Astrocyte (in vitro differentiated cells and primary cell): ENCODE measurements at regions not wholly inside any gene's neighbourhood (a gene's known extent, or its start where the extent isn't known, plus 50 kb on each side); places are given as distances from the start of the nearest gene placed in this dataset.

Experiments
- DNase-seq: peaks from one replicate; pipeline ENCODE4 v3.0.0-alpha.2; 2010; ENCODE audit warnings: low read depth
- FAIRE-seq: peaks from 2 replicates; lab custom pipeline; 2011; peaks lifted over from hg19 to GRCh38; lab: Jason Lieb, UNC
- H2AFZ ChIP-seq: 2 replicates; pipeline ENCODE4 v1.6.0; 2012; ENCODE audit warnings: low read depth, low read length, inconsistent platforms
- H3K27ac ChIP-seq: 2 replicates; pipeline ENCODE4 v1.5.1; 2011; ENCODE audit warnings: low read depth, low read length, inconsistent platforms
- H3K27me3 ChIP-seq: 2 replicates; pipeline ENCODE4 v1.6.0; 2011; ENCODE audit warnings: low read length, inconsistent platforms; ENCODE audit not compliant: insufficient read depth
- H3K36me3 ChIP-seq: 2 replicates; pipeline ENCODE4 v1.5.1; 2011; ENCODE audit warnings: low read length, inconsistent platforms; ENCODE audit not compliant: insufficient read depth
- H3K4me1 ChIP-seq: 2 replicates; pipeline ENCODE4 v1.5.1; 2011; ENCODE audit warnings: low read length, inconsistent platforms; ENCODE audit not compliant: insufficient read depth
- H3K4me2 ChIP-seq: 2 replicates; pipeline ENCODE4 v1.6.0; 2012; ENCODE audit warnings: low read length, inconsistent platforms
- H3K4me3 ChIP-seq: 2 replicates; pipeline ENCODE4 v1.5.1; 2011; ENCODE audit warnings: low read depth, mild to moderate bottlenecking, low read length, inconsistent platforms; ENCODE audit not compliant: insufficient read depth
- H3K79me2 ChIP-seq: 2 replicates; pipeline ENCODE4 v1.6.0; 2012; ENCODE audit warnings: mild to moderate bottlenecking, low read length, inconsistent platforms; ENCODE audit not compliant: insufficient read depth
- H3K9ac ChIP-seq: 2 replicates; pipeline ENCODE4 v1.6.0; 2012; ENCODE audit warnings: mild to moderate bottlenecking, low read length, inconsistent platforms
- H3K9me3 ChIP-seq: 2 replicates; pipeline ENCODE4 v1.5.1; 2012; ENCODE audit warnings: low read depth, mild to moderate bottlenecking, low read length, inconsistent platforms; ENCODE audit not compliant: insufficient read depth
- H4K20me1 ChIP-seq: 2 replicates; pipeline ENCODE4 v1.6.0; 2012; ENCODE audit warnings: low read length, inconsistent platforms; ENCODE audit not compliant: insufficient read depth
- H3K27ac Mint-ChIP-seq: one replicate; pipeline ENCODE4 v1.8.0; 2021; ENCODE audit warnings: mild to moderate bottlenecking, mixed read lengths; ENCODE audit not compliant: unreplicated experiment
- H3K27me3 Mint-ChIP-seq: one replicate; pipeline ENCODE4 v1.8.0; 2021; ENCODE audit warnings: low read depth, mixed read lengths; ENCODE audit not compliant: unreplicated experiment
- H3K36me3 Mint-ChIP-seq: one replicate; pipeline ENCODE4 v1.8.0; 2021; ENCODE audit warnings: low read depth, mixed read lengths; ENCODE audit not compliant: unreplicated experiment
- H3K4me1 Mint-ChIP-seq: one replicate; pipeline ENCODE4 v1.8.0; 2021; ENCODE audit warnings: low read depth, mixed read lengths; ENCODE audit not compliant: unreplicated experiment
- H3K4me3 Mint-ChIP-seq: one replicate; pipeline ENCODE4 v1.8.0; 2021; ENCODE audit warnings: mild to moderate bottlenecking, moderate library complexity, mixed read lengths; ENCODE audit not compliant: unreplicated experiment
- H3K9me3 Mint-ChIP-seq: one replicate; pipeline ENCODE4 v1.8.0; 2021; ENCODE audit warnings: mild to moderate bottlenecking, mixed read lengths; ENCODE audit not compliant: unreplicated experiment
- EZH2 ChIP-seq: IDR thresholded peaks from 2 replicates; pipeline ENCODE4 v1.6.1; 2012; ENCODE audit warnings: mild to moderate bottlenecking, low read length, inconsistent platforms; ENCODE audit not compliant: insufficient read depth
- TF ChIP-seq, protein P1 (sequence below): IDR thresholded peaks from 2 replicates; pipeline ENCODE4 v1.5.1; 2011; ENCODE audit warnings: low read depth, mild to moderate bottlenecking, inconsistent platforms, low read length, moderate library complexity; ENCODE audit not compliant: insufficient read depth

- Histone ChIP-seq H3K4me2 (no peak overlapping the region), H3K79me2 (no peaks in the 10 kb centered on the region), H2AFZ (no peak overlapping the region), H3K9ac (no peak overlapping the region), H4K20me1 (no peaks in the 10 kb centered on the region), H3K4me1 (no peaks in the 10 kb centered on the region), H3K27ac (no peak overlapping the region), H3K9me3 (no peaks in the 10 kb centered on the region), H3K27me3 (peaks cover under 1% of the 10 kb centered on the region), H3K4me3 (no peak overlapping the region), H3K36me3 (no peaks in the 10 kb centered on the region)
- Mint-ChIP-seq H3K4me3 (no peak overlapping the region), H3K27me3 (peaks cover 8% of the 10 kb centered on the region), H3K27ac (no peak overlapping the region), H3K36me3 (no peaks in the 10 kb centered on the region), H3K4me1 (no peaks in the 10 kb centered on the region), H3K9me3 (peaks cover 2% of the 10 kb centered on the region)
- FAIRE-seq (no peak), DNase-seq (no peak)
- TF ChIP-seq EZH2: no peak
- TF ChIP-seq, protein P1, sequence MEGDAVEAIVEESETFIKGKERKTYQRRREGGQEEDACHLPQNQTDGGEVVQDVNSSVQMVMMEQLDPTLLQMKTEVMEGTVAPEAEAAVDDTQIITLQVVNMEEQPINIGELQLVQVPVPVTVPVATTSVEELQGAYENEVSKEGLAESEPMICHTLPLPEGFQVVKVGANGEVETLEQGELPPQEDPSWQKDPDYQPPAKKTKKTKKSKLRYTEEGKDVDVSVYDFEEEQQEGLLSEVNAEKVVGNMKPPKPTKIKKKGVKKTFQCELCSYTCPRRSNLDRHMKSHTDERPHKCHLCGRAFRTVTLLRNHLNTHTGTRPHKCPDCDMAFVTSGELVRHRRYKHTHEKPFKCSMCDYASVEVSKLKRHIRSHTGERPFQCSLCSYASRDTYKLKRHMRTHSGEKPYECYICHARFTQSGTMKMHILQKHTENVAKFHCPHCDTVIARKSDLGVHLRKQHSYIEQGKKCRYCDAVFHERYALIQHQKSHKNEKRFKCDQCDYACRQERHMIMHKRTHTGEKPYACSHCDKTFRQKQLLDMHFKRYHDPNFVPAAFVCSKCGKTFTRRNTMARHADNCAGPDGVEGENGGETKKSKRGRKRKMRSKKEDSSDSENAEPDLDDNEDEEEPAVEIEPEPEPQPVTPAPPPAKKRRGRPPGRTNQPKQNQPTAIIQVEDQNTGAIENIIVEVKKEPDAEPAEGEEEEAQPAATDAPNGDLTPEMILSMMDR: no peak
Measured at GRCh38 chr16:48030926-48031325, 124.9 kb downstream of the ABCC12 start.

DNA sequence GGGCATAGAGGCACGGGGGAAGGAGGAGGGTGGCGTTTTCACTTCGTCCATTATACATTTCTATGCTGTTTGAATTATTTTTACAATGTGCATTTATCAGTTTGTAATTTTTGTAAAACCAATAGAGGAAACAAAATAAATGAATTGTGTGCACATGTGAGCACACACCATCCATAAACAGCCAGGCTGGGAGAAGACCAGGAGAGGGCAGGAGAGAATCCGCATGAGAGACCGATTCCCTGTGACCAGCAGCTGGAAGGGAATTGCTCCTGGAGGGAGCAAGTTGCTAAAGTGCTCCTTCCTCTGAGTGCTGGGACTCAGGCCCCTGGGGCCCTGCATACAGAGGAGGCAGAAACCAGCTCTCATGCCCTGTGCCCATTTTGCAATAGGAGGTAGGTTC, 126.0 kb downstream of the ABCC12 start:
- H3K9me3 Mint-ChIP-seq: peaks cover 2% of the 10 kb centered on the region
- no peaks in the 10 kb centered on the region for H3K4me1 Mint-ChIP-seq
- H3K27ac ChIP-seq: no peak overlapping the region
- H3K9me3 ChIP-seq: no peaks in the 10 kb centered on the region
- no peaks in the 10 kb centered on the region for H3K4me1 ChIP-seq
- H3K27me3 ChIP-seq: peaks cover 3% of the 10 kb centered on the region
- no peaks in the 10 kb centered on the region for H3K36me3 ChIP-seq
- no peak overlapping the region for H3K4me3 ChIP-seq
- H4K20me1 ChIP-seq: no peaks in the 10 kb centered on the region
- H3K4me2 ChIP-seq: no peak overlapping the region
- H2AFZ ChIP-seq: no peak overlapping the region
- peaks cover 8% of the 10 kb centered on the region for H3K27me3 Mint-ChIP-seq
- no peak overlapping the region for H3K9ac ChIP-seq
- no peaks in the 10 kb centered on the region for H3K79me2 ChIP-seq
- DNase-seq: no peak
- H3K27ac Mint-ChIP-seq: no peak overlapping the region
- no peak for FAIRE-seq
- H3K4me3 Mint-ChIP-seq: no peak overlapping the region
- H3K36me3 Mint-ChIP-seq: no peaks in the 10 kb centered on the region
- TF ChIP-seq, protein P1: no peak
- TF ChIP-seq EZH2: no peak

- no peaks in the 10 kb centered on the region for H4K20me1 ChIP-seq
- Mint-ChIP-seq H3K27ac (no peak overlapping the region), H3K36me3 (no peaks in the 10 kb centered on the region), H3K9me3 (peaks cover 2% of the 10 kb centered on the region), H3K27me3 (peaks cover 8% of the 10 kb centered on the region), H3K4me3 (no peak overlapping the region), H3K4me1 (peaks cover 5% of the 10 kb centered on the region)
- no peaks in the 10 kb centered on the region for H3K79me2 ChIP-seq
- H2AFZ ChIP-seq: no peak overlapping the region
- FAIRE-seq (no peak), DNase-seq (no peak)
- H3K9me3 ChIP-seq: no peaks in the 10 kb centered on the region
- no peaks in the 10 kb centered on the region for H3K4me1 ChIP-seq
- H3K36me3 ChIP-seq: no peaks in the 10 kb centered on the region
- H3K9ac ChIP-seq: no peak overlapping the region
- no peak overlapping the region for H3K4me3 ChIP-seq
- H3K27me3 ChIP-seq: peaks cover 3% of the 10 kb centered on the region
- no peak overlapping the region for H3K27ac ChIP-seq
- H3K4me2 ChIP-seq: no peak overlapping the region
- TF ChIP-seq, protein P1: no peak
Measured at GRCh38 chr16:48025359-48025758, 130.4 kb downstream of the ABCC12 start.
